Uterus (tissue), 2 donors: ENCODE measurements at regions not wholly inside any gene's neighbourhood (a gene's known extent, or its start where the extent isn't known, plus 50 kb on each side); places are given as distances from the start of the nearest gene placed in this dataset.

Source experiments
- POLR2A ChIP-seq, 2 donors: fragments of 450-650 bp; IDR thresholded peaks; one replicate each; pipeline ENCODE4 v1.6.1; 2016; ENCODE audit warnings: antibody characterized with exemption in 2 of 2, mild to moderate bottlenecking in 1 of 2, moderate library complexity in 1 of 2
- TF ChIP-seq, protein P1 (sequence below), 4 experiments: fragments of 200-600 bp in 2 of 4; fragments of 450-650 bp in 2 of 4; sonication (generic) in 2 of 4; IDR thresholded peaks; one replicate each; pipeline ENCODE4 v1.5.1; 2016 to 2019; ENCODE audit warnings: antibody characterized with exemption in 4 of 4, mild to moderate bottlenecking in 2 of 4, moderate library complexity in 1 of 4

DNA sequence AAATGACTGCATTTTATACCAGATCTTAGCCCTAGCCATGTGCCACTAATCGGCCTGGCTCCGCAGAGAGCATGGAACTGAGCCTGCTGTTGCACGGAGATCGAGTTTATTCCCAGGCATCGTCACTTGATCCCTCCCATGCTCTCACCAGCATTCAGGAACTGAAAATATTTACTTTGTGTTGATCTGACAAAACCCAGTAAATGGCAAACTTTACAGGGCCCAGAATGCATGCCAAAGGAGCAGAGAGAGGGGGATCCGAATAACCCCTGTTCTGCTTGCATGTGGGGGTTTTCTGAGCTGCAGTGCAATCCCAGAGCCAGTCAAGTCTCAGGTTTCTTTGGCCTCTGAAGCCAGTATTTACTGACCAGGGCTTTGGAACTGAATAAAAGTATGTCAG lies 87.3 kb downstream of the GAS1 start:
- TF ChIP-seq, protein P1, sequence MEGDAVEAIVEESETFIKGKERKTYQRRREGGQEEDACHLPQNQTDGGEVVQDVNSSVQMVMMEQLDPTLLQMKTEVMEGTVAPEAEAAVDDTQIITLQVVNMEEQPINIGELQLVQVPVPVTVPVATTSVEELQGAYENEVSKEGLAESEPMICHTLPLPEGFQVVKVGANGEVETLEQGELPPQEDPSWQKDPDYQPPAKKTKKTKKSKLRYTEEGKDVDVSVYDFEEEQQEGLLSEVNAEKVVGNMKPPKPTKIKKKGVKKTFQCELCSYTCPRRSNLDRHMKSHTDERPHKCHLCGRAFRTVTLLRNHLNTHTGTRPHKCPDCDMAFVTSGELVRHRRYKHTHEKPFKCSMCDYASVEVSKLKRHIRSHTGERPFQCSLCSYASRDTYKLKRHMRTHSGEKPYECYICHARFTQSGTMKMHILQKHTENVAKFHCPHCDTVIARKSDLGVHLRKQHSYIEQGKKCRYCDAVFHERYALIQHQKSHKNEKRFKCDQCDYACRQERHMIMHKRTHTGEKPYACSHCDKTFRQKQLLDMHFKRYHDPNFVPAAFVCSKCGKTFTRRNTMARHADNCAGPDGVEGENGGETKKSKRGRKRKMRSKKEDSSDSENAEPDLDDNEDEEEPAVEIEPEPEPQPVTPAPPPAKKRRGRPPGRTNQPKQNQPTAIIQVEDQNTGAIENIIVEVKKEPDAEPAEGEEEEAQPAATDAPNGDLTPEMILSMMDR (IDR thresholded peaks at IDR 0.05): no peak
- TF ChIP-seq POLR2A (IDR thresholded peaks at IDR 0.05): no peak
